SK-MEL-5 (cell line): ENCODE measurements at regions not wholly inside any gene's neighbourhood (a gene's known extent, or its start where the extent isn't known, plus 50 kb on each side); places are given as distances from the start of the nearest gene placed in this dataset.

Experiments
- DNase-seq: peaks from one replicate; pipeline ENCODE4 v3.0.0-alpha.2; 2016; ENCODE audit warnings: low read depth, low spot score
- in situ Hi-C: cut with HindIII; loops from 2 replicates; pipeline ENCODE4 v1.10.0; 2016; ENCODE audit warnings: low sequenced_read_pairs, high pct_unique_total_duplicates, low pct_unique_long_range_greater_than_20kb

DNA sequence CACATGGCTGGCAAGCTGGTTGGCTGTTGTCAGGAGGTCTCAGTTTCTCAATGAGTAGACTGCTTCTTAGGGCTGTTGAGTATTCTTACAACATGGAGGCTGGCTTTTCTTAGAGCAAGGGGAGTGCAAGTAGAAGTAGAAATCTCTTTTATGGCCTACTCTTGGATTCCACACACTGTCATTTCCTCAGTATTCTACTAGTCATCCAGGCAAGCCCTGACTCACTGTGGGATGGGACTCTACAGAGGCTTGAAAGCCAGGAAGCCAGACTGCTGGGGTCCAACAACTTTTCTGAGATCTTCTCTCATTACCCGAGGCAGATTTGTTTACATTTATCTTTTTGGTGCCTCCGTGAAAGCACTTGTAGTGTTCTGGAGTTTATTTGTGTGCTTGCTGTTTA is 196.2 kb upstream of the APP start:
- DNase-seq = no peak
- in situ Hi-C loops = no loop called here

- in situ Hi-C loops = no loop called here
- DNase-seq = no peak
Measured at GRCh38 chr21:26365849-26366248, 195.3 kb upstream of the APP start.

GRCh38 chr21:26351661-26352060 is 181.1 kb upstream of the APP start:
- in situ Hi-C loops = no loop called here
- no peak for DNase-seq

- in situ Hi-C loops = no loop called here
- no peak for DNase-seq
Measured at GRCh38 chr21:26332867-26333266, 162.3 kb upstream of the APP start.

DNA sequence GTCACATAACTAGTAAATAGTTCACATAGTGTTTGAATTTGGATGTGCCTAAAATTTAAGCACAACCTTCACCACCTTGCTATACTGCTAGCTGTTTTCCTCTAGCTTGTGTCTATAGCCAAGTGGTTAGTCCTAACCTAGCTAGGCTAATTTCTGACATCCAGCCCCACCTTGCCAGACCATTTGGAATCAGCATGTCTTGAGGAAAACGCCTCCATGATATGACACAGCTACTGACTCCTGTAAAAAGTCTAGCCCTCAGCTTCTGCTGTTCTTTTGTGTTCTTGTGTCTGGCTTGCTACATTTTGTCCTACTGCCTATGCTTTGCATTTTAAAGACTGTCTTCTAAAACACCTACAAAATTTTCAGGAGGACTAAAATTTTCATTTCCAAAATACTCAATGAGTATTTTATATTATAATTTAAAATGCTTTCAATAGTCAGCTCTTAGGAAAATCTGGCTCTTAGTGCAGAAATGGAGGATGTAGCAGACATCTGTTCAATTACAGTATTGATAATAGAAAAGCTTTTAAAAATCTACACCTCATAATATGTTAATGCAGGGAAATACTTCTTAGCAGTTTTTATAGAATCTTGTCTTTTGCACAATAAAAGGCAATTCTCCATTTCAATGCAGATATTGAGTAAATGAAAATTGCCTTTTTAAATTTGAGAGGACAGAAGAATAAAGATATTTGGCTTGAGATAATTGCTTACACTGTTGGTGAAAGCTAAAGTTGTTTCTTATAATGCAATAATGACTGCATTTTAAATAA is 160.8 kb upstream of the APP start:
- in situ Hi-C loops = no loop called here
- no peak for DNase-seq

DNA sequence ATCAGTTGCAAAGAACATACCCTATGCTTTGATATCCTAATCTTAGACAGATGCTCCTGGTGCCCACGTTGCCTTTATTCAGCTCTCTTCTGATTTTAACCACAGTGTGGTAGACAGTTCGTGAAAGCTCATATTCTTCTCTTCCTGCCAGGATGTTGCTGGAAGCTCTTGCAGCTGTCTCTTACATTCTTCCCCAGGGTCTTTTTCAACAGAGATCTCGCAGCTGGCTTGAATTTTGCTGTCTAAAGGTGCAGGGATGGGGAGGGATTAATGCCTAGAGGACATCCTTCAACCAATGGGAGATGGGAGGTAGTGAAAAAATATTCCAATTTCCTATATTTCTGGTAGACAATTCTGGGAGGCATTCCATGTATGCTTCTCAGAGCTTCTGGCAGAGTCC is 150.0 kb upstream of the APP start:
- in situ Hi-C loops = no loop called here
- DNase-seq = no peak

DNA sequence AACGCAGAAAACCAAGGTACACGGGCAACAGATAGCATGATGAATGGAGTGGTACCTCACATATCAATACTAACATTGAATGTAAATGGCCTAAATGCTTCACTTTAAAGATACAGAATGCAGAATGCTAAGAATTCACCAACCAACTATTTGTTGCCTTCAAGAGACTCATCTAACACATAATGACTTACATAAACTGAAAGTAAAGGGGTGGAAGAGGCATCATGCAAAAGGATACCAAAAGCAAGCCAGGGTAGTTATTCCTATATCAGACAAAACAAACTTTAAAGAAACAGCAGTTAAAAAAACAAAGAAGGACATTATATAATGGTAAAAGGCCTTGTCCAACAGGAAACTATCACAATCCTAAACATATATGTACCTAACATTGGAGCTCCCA is 137.1 kb upstream of the APP start:
- in situ Hi-C loops = no loop called here

DNA sequence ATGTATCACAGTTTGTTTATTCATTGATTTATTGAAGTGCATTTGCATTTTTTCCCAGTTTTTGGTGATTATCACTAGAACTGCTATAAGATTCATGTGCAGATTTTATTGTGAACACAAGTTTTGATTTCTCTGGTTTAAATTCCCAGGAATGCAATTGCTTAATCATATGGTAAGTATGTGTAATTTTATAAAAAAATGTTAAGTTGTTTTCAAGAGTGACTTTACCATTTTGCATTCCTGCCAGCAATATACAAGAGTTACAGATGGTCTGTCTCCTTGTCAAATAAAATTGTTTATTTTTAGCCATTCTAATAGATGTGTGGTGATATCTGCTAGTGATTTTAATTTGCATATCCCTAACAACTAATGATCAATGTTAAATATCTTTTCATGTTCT is 127.3 kb upstream of the APP start:
- in situ Hi-C loops = no loop called here

More for the DNA sequence above, 137.1 kb upstream of the APP start:
- DNase-seq = no peak

GRCh38 chr21:26293141-26293946 is 122.8 kb upstream of the APP start:
- in situ Hi-C loops = no loop called here
- no peak for DNase-seq

More for the DNA sequence above, 127.3 kb upstream of the APP start:
- DNase-seq = no peak

DNA sequence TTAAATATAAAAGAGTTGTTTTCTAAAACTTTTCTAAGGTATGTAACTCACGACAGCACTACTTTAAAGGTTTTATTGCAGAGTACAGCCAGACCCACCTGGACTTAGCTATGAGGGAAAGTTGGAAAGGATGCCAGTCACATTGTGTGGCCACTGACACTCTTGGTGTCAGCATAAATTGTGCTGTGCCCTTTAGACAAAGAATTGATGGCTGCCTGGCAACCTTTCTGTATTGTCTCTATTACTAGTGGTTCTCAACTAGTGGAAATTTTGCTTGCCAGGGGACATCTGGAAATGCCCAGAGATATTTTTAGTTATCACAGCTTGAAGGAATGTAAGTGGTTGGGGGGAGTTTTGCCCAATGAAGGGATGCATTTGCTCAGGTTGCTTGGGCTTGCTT is 117.5 kb upstream of the APP start:
- in situ Hi-C loops = no loop called here
- DNase-seq = no peak

- DNase-seq = no peak
- in situ Hi-C loops = no loop called here
Measured at GRCh38 chr21:26284531-26284930, 114.0 kb upstream of the APP start.

DNA sequence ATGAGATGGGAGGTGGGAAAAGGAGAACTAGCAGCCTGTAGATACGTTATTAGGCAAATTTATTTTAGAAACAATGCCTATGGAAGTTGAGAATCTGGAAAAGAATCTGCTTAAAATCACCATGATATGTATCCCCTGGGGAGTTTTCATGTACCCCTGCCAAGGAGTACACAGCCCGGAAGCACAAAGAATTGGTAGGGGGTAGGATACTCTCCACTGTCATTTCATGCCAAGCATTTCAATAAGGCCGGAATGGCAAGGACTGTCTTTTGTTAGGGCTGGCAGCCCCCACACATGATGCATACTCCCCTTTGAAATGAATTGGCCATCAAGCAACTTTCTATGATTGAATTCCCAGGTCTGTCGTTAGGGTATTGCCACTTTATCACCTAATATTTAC is 111.5 kb upstream of the APP start:
- in situ Hi-C loops = no loop called here
- no peak for DNase-seq

GRCh38 chr21:26281506-26281905 is 110.9 kb upstream of the APP start:
- no peak for DNase-seq
- in situ Hi-C loops = no loop called here

- in situ Hi-C loops = no loop called here
- DNase-seq = no peak
Measured at GRCh38 chr21:26280775-26281174, 110.2 kb upstream of the APP start.

GRCh38 chr21:26280148-26280547 is 109.6 kb upstream of the APP start:
- no peak for DNase-seq
- in situ Hi-C loops = no loop called here

- in situ Hi-C loops = no loop called here
- DNase-seq = no peak
Measured at GRCh38 chr21:26275801-26276200, 105.2 kb upstream of the APP start.

DNA sequence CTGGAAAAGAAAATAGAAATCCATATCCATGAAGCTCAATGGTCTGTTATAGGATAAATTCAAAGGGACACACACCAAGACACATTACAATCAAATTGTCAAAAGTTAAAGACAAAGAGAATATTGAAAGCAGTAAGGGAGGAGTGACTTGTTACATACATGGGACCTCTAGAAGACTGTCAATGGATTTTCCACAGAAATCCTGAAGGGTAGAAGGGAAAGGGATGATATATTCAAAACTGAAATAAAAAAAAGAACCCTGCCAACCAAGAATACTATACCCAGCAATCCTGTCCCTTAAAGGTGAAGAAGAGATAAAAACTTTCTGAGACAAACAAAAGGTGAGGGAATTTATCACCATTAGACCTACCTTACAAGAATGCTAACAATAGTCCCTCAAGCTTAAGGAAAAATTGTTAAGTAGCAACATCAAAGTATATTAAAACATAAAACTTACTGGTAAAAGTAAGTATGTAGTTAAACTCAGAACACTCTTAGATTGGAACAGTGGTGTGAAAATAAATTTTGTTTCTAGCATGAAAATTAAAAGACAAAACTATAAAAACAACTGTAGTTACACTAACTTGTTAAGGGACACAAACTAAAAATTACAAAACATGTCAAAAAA is 103.2 kb upstream of the APP start:
- in situ Hi-C loops = no loop called here
- no peak for DNase-seq

- no peak for DNase-seq
- in situ Hi-C loops = no loop called here
Measured at GRCh38 chr21:26267389-26267788, 96.8 kb upstream of the APP start.

GRCh38 chr21:26246073-26246472 is 75.5 kb upstream of the APP start:
- in situ Hi-C loops = no loop called here
- DNase-seq = no peak
